AG20443 (cell line): ENCODE measurements at regions not wholly inside any gene's neighbourhood (a gene's known extent, or its start where the extent isn't known, plus 50 kb on each side); places are given as distances from the start of the nearest gene placed in this dataset.
"Not testable (repeated sequence)": the region's sequence is repeated elsewhere in the genome, so short reads cannot be mapped to it uniquely, and the experiment has no call there.

ENCODE experiments used
- DNase-seq: peaks from one replicate; pipeline ENCODE4 v3.0.0; 2012; ENCODE audit warnings: low spot score, mixed read lengths

GRCh38 chr1:215287362-215287761 is 204.8 kb downstream of the KCNK2 start:
- DNase-seq: no peak

GRCh38 chr1:215290018-215290417 is 207.5 kb downstream of the KCNK2 start:
- DNase-seq: peak; percentile 56

- DNase-seq: peak; percentile 17
These were observed 210.4 kb downstream of the KCNK2 start for GRCh38 chr1:215292932-215293331.

GRCh38 chr1:215306426-215306825 is 223.9 kb downstream of the KCNK2 start:
- DNase-seq: no peak

GRCh38 chr1:215321802-215322201 is 239.3 kb downstream of the KCNK2 start:
- DNase-seq: no peak

- DNase-seq: not testable (repeated sequence)
These were observed 241.5 kb downstream of the KCNK2 start for GRCh38 chr1:215323992-215324391.

GRCh38 chr1:215330426-215330825 is 236.7 kb upstream of the KCTD3 start:
- DNase-seq: no peak

- DNase-seq: no peak
These were observed 222.6 kb upstream of the KCTD3 start for GRCh38 chr1:215344539-215344938.

GRCh38 chr1:215345208-215345607 is 221.9 kb upstream of the KCTD3 start:
- no peak for DNase-seq

- no peak for DNase-seq
These were observed 221.3 kb upstream of the KCTD3 start for GRCh38 chr1:215345766-215346165.

GRCh38 chr1:215357901-215358300 is 209.2 kb upstream of the KCTD3 start:
- no peak for DNase-seq

- DNase-seq: no peak
These were observed 208.7 kb upstream of the KCTD3 start for GRCh38 chr1:215358356-215358755.

- DNase-seq: no peak
These were observed 207.1 kb upstream of the KCTD3 start for GRCh38 chr1:215360031-215360430.

- DNase-seq: no peak
These were observed 206.3 kb upstream of the KCTD3 start for GRCh38 chr1:215360758-215361157.

GRCh38 chr1:215375381-215375780 is 191.7 kb upstream of the KCTD3 start:
- no peak for DNase-seq

- peak; percentile 13 for DNase-seq
These were observed 190.4 kb upstream of the KCTD3 start for GRCh38 chr1:215376544-215377264.

GRCh38 chr1:215377746-215378145 is 189.4 kb upstream of the KCTD3 start:
- DNase-seq: no peak

GRCh38 chr1:215380566-215380965 is 186.5 kb upstream of the KCTD3 start:
- DNase-seq: no peak

GRCh38 chr1:215393476-215393875 is 173.6 kb upstream of the KCTD3 start:
- DNase-seq: no peak

GRCh38 chr1:215394084-215394991 is 172.8 kb upstream of the KCTD3 start:
- no peak for DNase-seq

- DNase-seq: no peak
These were observed 170.0 kb upstream of the KCTD3 start for GRCh38 chr1:215397106-215397505.

GRCh38 chr1:215397843-215398242 is 169.3 kb upstream of the KCTD3 start:
- no peak for DNase-seq

- DNase-seq: no peak
These were observed 167.3 kb upstream of the KCTD3 start for GRCh38 chr1:215399787-215400186.
